GM18858 (cell line): ENCODE measurements at regions not wholly inside any gene's neighbourhood (a gene's known extent, or its start where the extent isn't known, plus 50 kb on each side); places are given as distances from the start of the nearest gene placed in this dataset.

Experiments used
- ATAC-seq: cut with Tn5 transposase; IDR thresholded peaks from one replicate; pipeline ENCODE4 v1.9.1; 2021; ENCODE audit not compliant: unreplicated experiment

GRCh38 chr2:114384441-114384840 lies 58.0 kb upstream of the DPP10 start:
- ATAC-seq = no peak

GRCh38 chr2:114389021-114389420 lies 53.4 kb upstream of the DPP10 start:
- no peak for ATAC-seq
